ENCODE measurements at regions not wholly inside any gene's neighbourhood (a gene's known extent, or its start where the extent isn't known, plus 50 kb on each side); places are given as distances from the start of the nearest gene placed in this dataset.

DNA sequence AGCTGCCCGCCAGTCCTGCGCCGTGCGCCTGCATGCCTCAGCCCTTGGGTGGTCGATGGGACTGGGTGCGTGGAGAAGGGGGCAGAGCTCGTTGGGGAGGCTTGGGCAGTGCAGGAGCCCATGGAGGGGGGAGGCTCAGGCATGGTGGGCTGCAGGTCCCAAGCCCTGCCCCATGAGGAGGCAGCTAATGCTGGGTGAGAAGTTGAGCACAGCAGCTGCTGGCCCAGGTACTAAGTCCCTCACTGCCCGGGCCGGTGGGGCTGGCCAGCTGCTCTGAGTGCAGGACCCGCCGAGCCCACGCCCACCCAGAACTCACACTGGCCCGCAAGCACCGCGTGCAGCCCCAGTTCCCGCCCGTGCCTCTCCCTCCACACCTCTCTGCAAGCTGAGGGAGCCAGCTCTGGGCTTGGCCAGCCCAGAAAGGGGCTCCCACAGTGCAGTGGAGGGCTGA is 764.3 kb upstream of the TYRP1 start:
- TF ChIP-seq, protein P1, sequence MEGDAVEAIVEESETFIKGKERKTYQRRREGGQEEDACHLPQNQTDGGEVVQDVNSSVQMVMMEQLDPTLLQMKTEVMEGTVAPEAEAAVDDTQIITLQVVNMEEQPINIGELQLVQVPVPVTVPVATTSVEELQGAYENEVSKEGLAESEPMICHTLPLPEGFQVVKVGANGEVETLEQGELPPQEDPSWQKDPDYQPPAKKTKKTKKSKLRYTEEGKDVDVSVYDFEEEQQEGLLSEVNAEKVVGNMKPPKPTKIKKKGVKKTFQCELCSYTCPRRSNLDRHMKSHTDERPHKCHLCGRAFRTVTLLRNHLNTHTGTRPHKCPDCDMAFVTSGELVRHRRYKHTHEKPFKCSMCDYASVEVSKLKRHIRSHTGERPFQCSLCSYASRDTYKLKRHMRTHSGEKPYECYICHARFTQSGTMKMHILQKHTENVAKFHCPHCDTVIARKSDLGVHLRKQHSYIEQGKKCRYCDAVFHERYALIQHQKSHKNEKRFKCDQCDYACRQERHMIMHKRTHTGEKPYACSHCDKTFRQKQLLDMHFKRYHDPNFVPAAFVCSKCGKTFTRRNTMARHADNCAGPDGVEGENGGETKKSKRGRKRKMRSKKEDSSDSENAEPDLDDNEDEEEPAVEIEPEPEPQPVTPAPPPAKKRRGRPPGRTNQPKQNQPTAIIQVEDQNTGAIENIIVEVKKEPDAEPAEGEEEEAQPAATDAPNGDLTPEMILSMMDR (IDR thresholded peaks at IDR 0.05): no peak
- no peak for DNase-seq (ENCODE audit: low spot score)
- H3K27ac ChIP-seq: no peak overlapping the region
- no peak overlapping the region for H3K4me3 ChIP-seq

DNA sequence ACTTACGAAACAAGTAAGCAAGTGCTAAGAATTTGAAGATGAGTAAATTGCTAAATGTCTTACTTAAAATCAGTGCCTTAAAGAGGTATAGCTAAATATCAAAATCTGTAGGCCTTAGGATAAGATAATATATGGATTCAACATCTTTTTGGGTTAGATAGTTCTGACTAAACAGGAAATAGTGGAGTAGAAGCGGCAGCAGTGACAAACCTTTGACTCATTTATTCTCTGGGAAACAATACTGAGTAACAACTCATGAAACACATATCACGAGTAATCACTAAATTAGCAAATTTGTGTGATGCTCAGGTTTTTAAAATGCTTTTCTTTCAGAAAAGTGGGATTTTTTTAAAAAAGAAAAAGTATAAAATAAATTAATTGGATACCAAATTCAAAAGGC is 762.1 kb upstream of the TYRP1 start:
- no peak for DNase-seq (ENCODE audit: low spot score)
- Histone ChIP-seq H3K4me3 (no peak overlapping the region), H3K27ac (no peak overlapping the region)
- TF ChIP-seq, protein P1 (IDR thresholded peaks at IDR 0.05): no peak

DNA sequence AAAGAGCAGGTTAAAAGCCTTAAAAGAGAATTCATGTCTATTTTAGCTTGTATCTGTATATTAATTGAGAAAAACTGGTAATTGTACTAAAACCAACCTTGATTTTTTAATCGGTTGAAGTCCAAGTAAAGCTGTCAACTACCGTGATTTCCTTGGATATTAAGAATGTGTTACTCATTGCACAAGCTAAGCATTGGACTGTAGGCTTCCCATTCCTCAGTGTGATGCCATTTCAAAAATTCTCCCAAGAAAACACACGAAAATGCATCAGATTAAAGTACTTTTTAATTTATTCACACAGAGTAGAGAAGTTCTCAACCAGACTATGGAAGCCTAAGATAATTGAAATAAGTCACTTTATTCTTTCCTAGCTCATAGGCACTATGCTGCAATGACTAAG is 761.4 kb upstream of the TYRP1 start:
- DNase-seq (ENCODE audit: low spot score): no peak
- TF ChIP-seq, protein P1 (IDR thresholded peaks at IDR 0.05): no peak
- no peak overlapping the region for H3K27ac ChIP-seq
- no peak overlapping the region for H3K4me3 ChIP-seq

DNA sequence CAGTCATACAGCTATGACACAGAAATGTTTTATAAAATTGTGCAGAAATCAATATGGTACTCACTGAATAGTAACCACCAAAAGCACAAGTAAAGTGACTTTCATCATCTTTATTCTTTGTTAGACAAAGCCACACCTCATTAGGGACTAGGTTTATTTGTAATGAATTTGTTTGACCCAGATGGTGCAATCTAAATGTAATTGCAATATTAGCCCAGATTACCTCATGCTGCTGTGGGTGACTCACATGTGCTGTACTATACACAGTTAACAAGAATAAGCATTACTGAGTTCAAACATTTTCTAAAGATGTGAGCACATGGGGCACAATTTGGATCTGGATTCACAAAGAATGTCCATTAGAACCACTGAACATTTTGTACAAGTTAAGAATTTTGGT is 759.3 kb upstream of the TYRP1 start:
- no peak overlapping the region for H3K4me3 ChIP-seq
- DNase-seq (ENCODE audit: low spot score): no peak
- H3K27ac ChIP-seq: no peak overlapping the region
- TF ChIP-seq, protein P1 (IDR thresholded peaks at IDR 0.05): no peak

DNA sequence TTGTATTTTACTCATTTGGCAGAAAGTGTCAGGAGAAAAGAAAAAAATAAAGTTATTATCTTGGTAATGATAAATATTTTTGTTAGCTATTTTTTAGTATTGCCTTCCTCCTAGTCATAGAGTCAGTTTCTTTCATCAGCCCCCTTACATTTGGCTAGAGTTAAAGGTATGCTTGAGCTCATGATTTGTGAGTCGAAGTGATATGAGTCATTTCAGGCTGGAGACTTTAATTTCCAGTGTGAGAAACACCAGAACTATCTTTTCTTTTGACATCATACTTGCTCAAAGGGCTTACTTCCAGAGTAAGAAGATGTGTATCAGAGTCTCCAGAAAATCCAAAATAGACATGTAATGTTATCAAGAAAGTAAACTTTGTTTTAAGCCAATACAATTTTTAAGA is 746.7 kb upstream of the TYRP1 start:
- H3K4me3 ChIP-seq: no peak overlapping the region
- TF ChIP-seq, protein P1 (IDR thresholded peaks at IDR 0.05): no peak
- H3K27ac ChIP-seq: no peak overlapping the region
- no peak for DNase-seq (ENCODE audit: low spot score)

DNA sequence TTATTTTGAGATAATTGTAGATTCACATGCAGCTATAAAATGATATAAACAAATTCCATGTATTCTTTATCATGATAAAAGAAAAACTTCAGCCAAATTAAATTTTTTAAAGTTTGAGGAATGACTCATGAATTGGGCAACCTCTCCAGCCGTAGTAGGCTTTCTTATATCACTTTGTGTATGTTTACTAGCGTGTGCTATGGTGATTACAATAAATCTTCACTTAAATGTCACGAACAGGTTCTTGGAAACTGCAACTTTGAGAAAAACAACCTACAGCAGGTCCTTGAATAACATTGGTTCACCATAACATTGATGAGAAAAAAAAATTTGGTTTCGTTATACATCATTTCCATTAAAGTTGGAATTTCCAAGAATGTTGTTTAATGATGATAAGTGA is 730.9 kb upstream of the TYRP1 start:
- Histone ChIP-seq H3K27ac (no peak overlapping the region), H3K4me3 (no peak overlapping the region)
- DNase-seq (ENCODE audit: low spot score): no peak
- TF ChIP-seq, protein P1 (IDR thresholded peaks at IDR 0.05): no peak

DNA sequence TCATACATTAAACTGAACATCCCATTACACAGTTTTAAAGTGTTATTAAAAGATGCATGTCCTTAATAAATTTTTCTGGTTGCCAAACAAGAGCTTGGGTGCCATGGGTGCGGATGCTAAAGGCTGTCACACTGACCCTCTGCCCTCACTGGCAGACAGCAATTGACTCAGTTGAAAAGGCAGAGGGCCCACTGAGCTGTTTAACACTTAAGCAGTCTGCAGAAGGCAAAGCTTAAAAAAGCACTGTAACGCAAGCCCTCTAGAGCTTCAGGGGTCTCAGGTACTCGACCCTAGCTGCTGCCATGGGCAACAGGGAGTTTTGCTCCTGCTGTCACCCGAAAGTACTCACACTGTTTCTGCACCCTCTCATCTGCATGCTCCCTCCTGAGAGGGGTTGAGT is 726.4 kb upstream of the TYRP1 start:
- Histone ChIP-seq H3K4me3 (no peak overlapping the region), H3K27ac (no peak overlapping the region)
- no peak for DNase-seq (ENCODE audit: low spot score)
- TF ChIP-seq, protein P1 (IDR thresholded peaks at IDR 0.05): no peak

Measured in coronary artery (tissue), 2 donors.